Dedifferentiated amniotic fluid mesenchymal stem cell (primary cell): ENCODE measurements at regions not wholly inside any gene's neighbourhood (a gene's known extent, or its start where the extent isn't known, plus 50 kb on each side); places are given as distances from the start of the nearest gene placed in this dataset.

Source experiments
- DNase-seq: peaks from one replicate; pipeline ENCODE4 v3.0.0-alpha.2; 2016; ENCODE audit errors: extremely low spot score

GRCh38 chr9:84174486-84174885, 166.1 kb downstream of the SLC28A3 start:
- DNase-seq, result no peak

GRCh38 chr9:84177407-84177806, 163.2 kb downstream of the SLC28A3 start:
- no peak for DNase-seq

- DNase-seq, result no peak
Observed at GRCh38 chr9:84179531-84179930, 161.0 kb downstream of the SLC28A3 start.

- no peak for DNase-seq
Observed at GRCh38 chr9:84187090-84187489, 153.5 kb downstream of the SLC28A3 start.

- no peak for DNase-seq
Observed at GRCh38 chr9:84189904-84190303, 150.7 kb downstream of the SLC28A3 start.

- no peak for DNase-seq
Observed at GRCh38 chr9:84190411-84190810, 150.1 kb downstream of the SLC28A3 start.

GRCh38 chr9:84206801-84207370, 133.7 kb downstream of the SLC28A3 start:
- DNase-seq, result no peak

- no peak for DNase-seq
Observed at GRCh38 chr9:84207491-84207951, 133.0 kb downstream of the SLC28A3 start.

- no peak for DNase-seq
Observed at GRCh38 chr9:84212246-84212645, 128.3 kb downstream of the SLC28A3 start.

- no peak for DNase-seq
Observed at GRCh38 chr9:84212982-84213381, 127.6 kb downstream of the SLC28A3 start.

- DNase-seq, result no peak
Observed at GRCh38 chr9:84216151-84216550, 124.4 kb downstream of the SLC28A3 start.

- no peak for DNase-seq
Observed at GRCh38 chr9:84218322-84218721, 122.2 kb downstream of the SLC28A3 start.

GRCh38 chr9:84224246-84224645, 116.3 kb downstream of the SLC28A3 start:
- no peak for DNase-seq
